Hepatocyte (in vitro differentiated cells): ENCODE measurements at regions not wholly inside any gene's neighbourhood (a gene's known extent, or its start where the extent isn't known, plus 50 kb on each side); places are given as distances from the start of the nearest gene placed in this dataset.

Source experiments
- DNase-seq: peaks from one replicate; pipeline ENCODE4 v3.0.0-alpha.2; 2016; ENCODE audit warnings: low spot score
- H2AFZ ChIP-seq: fragments of 200-600 bp; sonication (generic); 2 replicates; pipeline ENCODE4 v1.6.0; 2016; ENCODE audit warnings: antibody characterized with exemption, mild to moderate bottlenecking
- H3K27ac ChIP-seq: fragments of 200-600 bp; sonication (generic); 2 replicates; pipeline ENCODE4 v1.5.1; 2016; ENCODE audit warnings: mild to moderate bottlenecking
- H3K27me3 ChIP-seq: fragments of 200-600 bp; sonication (generic); 2 replicates; pipeline ENCODE4 v1.6.1; 2016
- H3K36me3 ChIP-seq: fragments of 200-600 bp; sonication (generic); replicated peaks from 2 replicates; pipeline ENCODE4 v1.5.1; 2016; ENCODE audit warnings: low read depth; ENCODE audit not compliant: insufficient read depth
- H3K4me1 ChIP-seq: fragments of 200-600 bp; sonication (generic); 2 replicates; pipeline ENCODE4 v1.5.1; 2016; ENCODE audit warnings: mild to moderate bottlenecking, moderate library complexity; ENCODE audit not compliant: insufficient read depth
- H3K4me2 ChIP-seq: fragments of 200-600 bp; sonication (generic); 2 replicates; pipeline ENCODE4 v1.6.0; 2016
- H3K4me3 ChIP-seq: fragments of 200-600 bp; sonication (generic); 2 replicates; pipeline ENCODE4 v1.5.1; 2016; ENCODE audit warnings: mild to moderate bottlenecking
- H3K79me2 ChIP-seq: fragments of 200-600 bp; sonication (generic); 2 replicates; pipeline ENCODE4 v1.6.0; 2017; ENCODE audit warnings: mild to moderate bottlenecking
- H3K9me2 ChIP-seq: fragments of 200-600 bp; sonication (generic); replicated peaks from 2 replicates; pipeline ENCODE4 v1.6.0; 2017; ENCODE audit warnings: mild to moderate bottlenecking; ENCODE audit not compliant: insufficient read depth
- H3K9me3 ChIP-seq: fragments of 200-600 bp; sonication (generic); 2 replicates; pipeline ENCODE4 v1.5.1; 2016; ENCODE audit warnings: low read depth, mild to moderate bottlenecking
- H4K20me1 ChIP-seq: fragments of 200-600 bp; sonication (generic); 2 replicates; pipeline ENCODE4 v1.6.0; 2016; ENCODE audit warnings: mild to moderate bottlenecking; ENCODE audit not compliant: insufficient read depth, poor library complexity, severe bottlenecking
- CTCF ChIP-seq: fragments of 200-600 bp; sonication (generic); IDR thresholded peaks from 2 replicates; pipeline ENCODE4 v1.5.1; 2016; ENCODE audit warnings: antibody characterized with exemption, mild to moderate bottlenecking; ENCODE audit not compliant: poor library complexity
- EZH2 ChIP-seq: fragments of 200-600 bp; sonication (generic); IDR thresholded peaks from 2 replicates; pipeline ENCODE4 v1.6.1; 2016; ENCODE audit warnings: antibody characterized with exemption, mild to moderate bottlenecking, borderline replicate concordance
- EZH2phosphoT487 ChIP-seq: fragments of 200-600 bp; sonication (generic); IDR thresholded peaks from one replicate; pipeline ENCODE4 v1.6.1; 2018; ENCODE audit warnings: antibody characterized with exemption, mild to moderate bottlenecking, low read depth, moderate library complexity; ENCODE audit not compliant: unreplicated experiment, severe bottlenecking
- WGBS: methylation state at CpG from one replicate; pipeline ENCODE4 v1.1.6; 2016; ENCODE audit warnings: low lambda C conversion rate; ENCODE audit errors: missing lambda C conversion rate; 5-methylcytosine and 5-hydroxymethylcytosine counted together

GRCh38 chr6:147951726-147952125 lies 390.9 kb upstream of the SASH1 start:
- no peaks in the 10 kb centered on the region for H3K79me2 ChIP-seq
- TF ChIP-seq EZH2 (no peak), CTCF (no peak), EZH2phosphoT487 (no peak)
- H2AFZ ChIP-seq, result no peak overlapping the region
- H3K27me3 ChIP-seq, result no peaks in the 10 kb centered on the region
- H3K36me3 ChIP-seq, result no peaks in the 10 kb centered on the region
- H3K4me1 ChIP-seq, result peaks cover 8% of the 10 kb centered on the region
- no peaks in the 10 kb centered on the region for H3K9me3 ChIP-seq
- no peaks in the 10 kb centered on the region for H4K20me1 ChIP-seq
- 94% methylated on average over 7 of the region's 7 CpGs for WGBS
- H3K9me2 ChIP-seq, result no peaks in the 10 kb centered on the region
- H3K27ac ChIP-seq, result no peak overlapping the region
- H3K4me3 ChIP-seq, result no peak overlapping the region
- H3K4me2 ChIP-seq, result no peak overlapping the region
- no peak for DNase-seq

DNA sequence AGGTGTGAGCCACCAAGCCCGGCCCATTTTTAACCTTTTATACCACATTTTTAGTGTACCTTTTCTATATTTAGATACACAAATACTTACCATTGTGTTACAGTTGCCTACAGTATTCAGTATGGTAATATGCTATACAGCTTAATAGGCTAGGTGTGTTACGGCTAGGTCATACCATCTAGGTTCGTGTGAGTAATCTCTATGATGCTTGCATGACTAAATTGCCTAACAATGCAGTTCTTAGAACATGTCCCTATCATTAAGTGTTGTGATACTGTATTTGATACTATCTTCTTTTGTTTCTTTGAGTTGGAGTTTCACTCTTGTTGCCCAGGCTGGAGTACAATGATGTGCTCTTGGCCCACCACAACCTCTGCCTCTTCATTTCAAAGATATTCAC lies 387.7 kb upstream of the SASH1 start:
- no peak overlapping the region for H3K4me2 ChIP-seq
- no peak overlapping the region for H3K27ac ChIP-seq
- WGBS, result 91% methylated on average over 3 of the region's 3 CpGs
- no peaks in the 10 kb centered on the region for H3K27me3 ChIP-seq
- no peak for TF ChIP-seq EZH2phosphoT487
- no peak for TF ChIP-seq CTCF
- no peak for TF ChIP-seq EZH2
- H3K9me3 ChIP-seq, result no peaks in the 10 kb centered on the region
- H4K20me1 ChIP-seq, result no peaks in the 10 kb centered on the region
- no peak overlapping the region for H2AFZ ChIP-seq
- peaks cover 8% of the 10 kb centered on the region for H3K4me1 ChIP-seq
- H3K4me3 ChIP-seq, result no peak overlapping the region
- H3K36me3 ChIP-seq, result no peaks in the 10 kb centered on the region
- no peaks in the 10 kb centered on the region for H3K79me2 ChIP-seq
- no peaks in the 10 kb centered on the region for H3K9me2 ChIP-seq
- no peak for DNase-seq

GRCh38 chr6:147958683-147959082 lies 384.0 kb upstream of the SASH1 start:
- no peak for DNase-seq
- no peaks in the 10 kb centered on the region for H3K79me2 ChIP-seq
- H3K9me2 ChIP-seq, result no peaks in the 10 kb centered on the region
- no peaks in the 10 kb centered on the region for H3K27me3 ChIP-seq
- no peaks in the 10 kb centered on the region for H3K4me1 ChIP-seq
- H3K4me3 ChIP-seq, result no peak overlapping the region
- 90% methylated on average over 2 of the region's 2 CpGs for WGBS
- TF ChIP-seq CTCF, result no peak
- no peak for TF ChIP-seq EZH2
- H3K36me3 ChIP-seq, result no peaks in the 10 kb centered on the region
- no peak overlapping the region for H3K27ac ChIP-seq
- H4K20me1 ChIP-seq, result no peaks in the 10 kb centered on the region
- H2AFZ ChIP-seq, result no peak overlapping the region
- no peaks in the 10 kb centered on the region for H3K9me3 ChIP-seq
- H3K4me2 ChIP-seq, result no peak overlapping the region
